Smooth muscle cell (in vitro differentiated cells): ENCODE measurements at regions not wholly inside any gene's neighbourhood (a gene's known extent, or its start where the extent isn't known, plus 50 kb on each side); places are given as distances from the start of the nearest gene placed in this dataset.

Experiments used
- DNase-seq: peaks from one replicate; lab custom pipeline; 2025; ENCODE audit not compliant: unreplicated experiment; lab: John Stamatoyannopoulos, UW
- H2AFZ ChIP-seq: fragments of 200-600 bp; sonication (generic); 2 replicates; pipeline ENCODE4 v1.6.0; 2016; ENCODE audit warnings: antibody characterized with exemption, low read depth, mild to moderate bottlenecking
- H3F3A ChIP-seq: fragments of 200-600 bp; sonication (generic); 2 replicates; pipeline ENCODE4 v1.6.0; 2017; ENCODE audit warnings: antibody characterized with exemption, low read depth
- H3K27ac ChIP-seq: fragments of 200-600 bp; sonication (generic); 2 replicates; pipeline ENCODE4 v1.5.1; 2016; ENCODE audit warnings: low read depth, mild to moderate bottlenecking
- H3K27me3 ChIP-seq: fragments of 200-600 bp; sonication (generic); 2 replicates; pipeline ENCODE4 v1.6.1; 2016; ENCODE audit warnings: low read depth, mild to moderate bottlenecking
- H3K36me3 ChIP-seq: fragments of 200-600 bp; sonication (generic); 2 replicates; pipeline ENCODE4 v1.5.1; 2016; ENCODE audit warnings: low read depth
- H3K4me1 ChIP-seq: fragments of 200-600 bp; sonication (generic); 2 replicates; pipeline ENCODE4 v1.5.1; 2016; ENCODE audit warnings: low read depth
- H3K4me2 ChIP-seq: fragments of 200-600 bp; sonication (generic); 2 replicates; pipeline ENCODE4 v1.6.0; 2016; ENCODE audit warnings: mild to moderate bottlenecking
- H3K4me3 ChIP-seq: fragments of 200-600 bp; sonication (generic); 2 replicates; pipeline ENCODE4 v1.5.1; 2016; ENCODE audit warnings: mild to moderate bottlenecking
- H3K79me2 ChIP-seq: fragments of 200-600 bp; sonication (generic); 2 replicates; pipeline ENCODE4 v1.6.0; 2016; ENCODE audit warnings: low read depth, mild to moderate bottlenecking
- H3K9ac ChIP-seq: fragments of 200-600 bp; sonication (generic); 2 replicates; pipeline ENCODE4 v1.6.0; 2016; ENCODE audit warnings: low read depth
- H3K9me3 ChIP-seq: fragments of 200-600 bp; sonication (generic); replicated peaks from 2 replicates; pipeline ENCODE4 v1.5.1; 2016; ENCODE audit warnings: low read depth
- H4K20me1 ChIP-seq: fragments of 200-600 bp; sonication (generic); 2 replicates; pipeline ENCODE4 v1.6.0; 2016; ENCODE audit warnings: low read depth
- CTCF ChIP-seq: fragments of 200-600 bp; sonication (generic); IDR thresholded peaks from 2 replicates; pipeline ENCODE4 v1.5.1; 2017; ENCODE audit warnings: borderline replicate concordance, mild to moderate bottlenecking, antibody characterized with exemption; ENCODE audit not compliant: insufficient read depth, poor library complexity, severe bottlenecking
- WGBS: methylation state at CpG from one replicate; pipeline ENCODE4 v1.1.7; 2016; ENCODE audit warnings: low lambda C conversion rate; 5-methylcytosine and 5-hydroxymethylcytosine counted together

DNA sequence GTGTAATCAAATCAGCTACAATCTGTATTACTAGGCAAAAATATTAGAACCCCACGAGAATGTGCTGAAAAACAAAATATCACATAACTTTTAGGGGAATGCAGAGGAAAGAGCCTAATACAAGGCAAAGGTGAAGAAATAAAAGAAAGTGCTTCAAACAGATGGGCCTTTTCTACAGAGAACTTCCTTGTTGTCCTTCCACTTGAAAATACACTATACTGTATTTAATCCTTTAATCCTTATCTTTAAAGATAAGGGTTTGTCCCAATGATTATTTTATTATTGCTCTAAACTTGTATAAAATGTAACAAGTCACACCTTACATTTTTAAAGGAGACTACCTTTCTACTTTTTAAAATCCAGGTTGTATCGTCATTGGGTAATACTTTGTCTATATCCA, 296.5 kb downstream of the NDFIP2 start:
- Histone ChIP-seq H3K79me2 (no peaks in the 10 kb centered on the region), H3K27ac (no peak overlapping the region), H3K9ac (no peak overlapping the region), H2AFZ (no peak overlapping the region), H3K9me3 (no peaks in the 10 kb centered on the region), H4K20me1 (no peaks in the 10 kb centered on the region), H3K4me1 (peaks cover 44% of the 10 kb centered on the region), H3K4me2 (no peak overlapping the region), H3K4me3 (no peak overlapping the region), H3K27me3 (no peaks in the 10 kb centered on the region), H3K36me3 (no peaks in the 10 kb centered on the region), H3F3A (peaks cover 10% of the 10 kb centered on the region)
- 92% methylated on average over 2 of the region's 2 CpGs for WGBS
- DNase-seq: no peak
- no peak for TF ChIP-seq CTCF

DNA sequence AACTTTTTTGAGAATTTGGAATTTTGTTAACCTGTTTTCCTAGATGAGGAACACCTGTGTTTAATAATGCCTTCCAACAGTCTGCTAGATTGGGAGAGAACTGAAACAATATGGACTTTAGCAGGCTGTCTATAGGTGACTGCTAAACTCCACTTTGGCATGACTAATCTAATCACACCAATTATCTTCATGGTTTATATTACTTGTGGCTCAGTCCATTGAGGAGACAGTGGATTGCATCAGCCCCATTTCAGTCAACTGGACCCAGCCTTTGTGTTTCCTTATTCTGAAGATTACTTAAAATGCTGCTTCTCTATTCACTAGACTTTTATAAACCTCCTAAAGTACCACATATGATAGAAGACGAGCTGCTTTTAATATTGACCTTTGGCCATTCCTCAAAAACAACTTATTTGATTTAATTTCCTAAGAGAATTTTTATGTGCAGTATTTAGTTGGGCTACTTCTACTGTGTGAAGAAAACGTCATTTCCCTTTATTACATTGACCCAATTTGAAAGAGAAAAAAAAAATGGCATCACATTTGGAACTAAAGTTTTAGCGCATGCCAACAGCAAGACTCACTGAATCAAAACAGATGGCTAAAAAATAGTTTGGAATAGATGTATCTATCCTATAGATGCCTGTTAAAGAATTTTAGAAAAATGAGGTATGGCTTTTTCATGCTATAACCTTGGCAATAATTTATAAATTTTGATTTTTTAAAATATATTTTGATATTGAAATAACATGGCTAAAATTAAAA, 295.8 kb downstream of the NDFIP2 start:
- no peak for TF ChIP-seq CTCF
- no peaks in the 10 kb centered on the region for H4K20me1 ChIP-seq
- H3K79me2 ChIP-seq: no peaks in the 10 kb centered on the region
- H3K4me2 ChIP-seq: peak overlapping the region; percentile 52
- H3K4me3 ChIP-seq: no peak overlapping the region
- H3K36me3 ChIP-seq: no peaks in the 10 kb centered on the region
- 81% methylated on average over 3 of the region's 3 CpGs for WGBS
- no peak for DNase-seq
- H3K9ac ChIP-seq: peak overlapping the region; percentile 18
- H3K27me3 ChIP-seq: no peaks in the 10 kb centered on the region
- peaks cover 10% of the 10 kb centered on the region for H3F3A ChIP-seq
- H3K4me1 ChIP-seq: peaks cover 37% of the 10 kb centered on the region
- H3K9me3 ChIP-seq: no peaks in the 10 kb centered on the region
- peak overlapping the region; percentile 76 for H3K27ac ChIP-seq
- H2AFZ ChIP-seq: no peak overlapping the region

GRCh38 chr13:79775830-79776229, 294.9 kb downstream of the NDFIP2 start:
- Histone ChIP-seq H3K4me3 (no peak overlapping the region), H4K20me1 (no peaks in the 10 kb centered on the region), H3K9ac (no peak overlapping the region), H3F3A (peaks cover 10% of the 10 kb centered on the region), H3K4me2 (peak overlapping the region; percentile 52), H3K9me3 (no peaks in the 10 kb centered on the region), H3K79me2 (no peaks in the 10 kb centered on the region), H3K27ac (peak overlapping the region; percentile 76), H3K27me3 (no peaks in the 10 kb centered on the region), H3K4me1 (peaks cover 34% of the 10 kb centered on the region), H2AFZ (peak overlapping the region; percentile 56), H3K36me3 (no peaks in the 10 kb centered on the region)
- DNase-seq: no peak
- peak; percentile 74 for TF ChIP-seq CTCF
- WGBS: 2% methylated on average over 1 of the region's 1 CpG

GRCh38 chr13:79772811-79773210, 291.9 kb downstream of the NDFIP2 start:
- 90% methylated on average over 1 of the region's 1 CpG for WGBS
- H3K27me3 ChIP-seq: no peaks in the 10 kb centered on the region
- TF ChIP-seq CTCF: no peak

More at GRCh38 chr13:79772811-79773210, 291.9 kb downstream of the NDFIP2 start:
- Histone ChIP-seq H3K36me3 (no peaks in the 10 kb centered on the region), H4K20me1 (no peaks in the 10 kb centered on the region), H3K27ac (no peak overlapping the region), H3K9me3 (no peaks in the 10 kb centered on the region), H3F3A (no peaks in the 10 kb centered on the region), H3K9ac (no peak overlapping the region), H3K79me2 (no peaks in the 10 kb centered on the region), H3K4me2 (no peak overlapping the region), H3K4me1 (peaks cover 17% of the 10 kb centered on the region), H2AFZ (no peak overlapping the region), H3K4me3 (no peak overlapping the region)
- DNase-seq: no peak
